H1 (cell line): ENCODE measurements at regions not wholly inside any gene's neighbourhood (a gene's known extent, or its start where the extent isn't known, plus 50 kb on each side); places are given as distances from the start of the nearest gene placed in this dataset.

Experiments
- KDM5A ChIP-seq: fragments of 200-600 bp; IDR thresholded peaks from 2 replicates; pipeline ENCODE4 v1.7.1; 2012; ENCODE audit warnings: mild to moderate bottlenecking, low read length, inconsistent platforms, mixed read lengths
- SP4 ChIP-seq: IDR thresholded peaks from 2 replicates; pipeline ENCODE4 v1.6.1; 2012; ENCODE audit warnings: low read length, inconsistent platforms
- SRF ChIP-seq: IDR thresholded peaks from 2 replicates; pipeline ENCODE4 v1.6.1; 2011; ENCODE audit warnings: mild to moderate bottlenecking, low read depth, low read length, moderate library complexity
- TF ChIP-seq, protein P1 (sequence below): IDR thresholded peaks from 2 replicates; pipeline ENCODE4 v1.6.1; 2011; ENCODE audit warnings: low read length, improper control_type of control experiment
- TF ChIP-seq, protein P2 (sequence below): IDR thresholded peaks from 2 replicates; pipeline ENCODE4 v1.6.1; 2012; ENCODE audit warnings: inconsistent platforms

DNA sequence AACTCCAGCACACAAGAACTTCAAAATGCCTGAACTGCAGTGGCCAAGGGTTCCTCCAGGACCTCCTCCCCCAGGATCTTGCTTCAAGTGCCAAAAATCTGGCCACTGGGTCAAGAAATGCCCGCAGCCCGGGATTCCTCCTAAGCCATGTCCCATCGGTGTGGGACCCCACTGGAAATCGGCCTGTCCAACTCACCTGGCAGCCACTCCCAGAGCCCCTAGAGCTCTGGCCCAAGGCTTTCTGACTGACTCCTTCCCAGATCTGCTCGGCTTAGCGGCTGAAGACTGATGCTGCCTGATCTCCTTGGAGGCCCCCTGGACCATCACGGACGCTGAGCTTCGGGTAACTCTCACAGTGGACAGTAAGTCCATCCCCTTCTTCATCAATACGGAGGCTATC, 306.4 kb downstream of the RBM43 start (continued):
- TF ChIP-seq KDM5A, result no peak
- TF ChIP-seq, protein P1, sequence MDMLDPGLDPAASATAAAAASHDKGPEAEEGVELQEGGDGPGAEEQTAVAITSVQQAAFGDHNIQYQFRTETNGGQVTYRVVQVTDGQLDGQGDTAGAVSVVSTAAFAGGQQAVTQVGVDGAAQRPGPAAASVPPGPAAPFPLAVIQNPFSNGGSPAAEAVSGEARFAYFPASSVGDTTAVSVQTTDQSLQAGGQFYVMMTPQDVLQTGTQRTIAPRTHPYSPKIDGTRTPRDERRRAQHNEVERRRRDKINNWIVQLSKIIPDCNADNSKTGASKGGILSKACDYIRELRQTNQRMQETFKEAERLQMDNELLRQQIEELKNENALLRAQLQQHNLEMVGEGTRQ, result no peak
- TF ChIP-seq, protein P2, sequence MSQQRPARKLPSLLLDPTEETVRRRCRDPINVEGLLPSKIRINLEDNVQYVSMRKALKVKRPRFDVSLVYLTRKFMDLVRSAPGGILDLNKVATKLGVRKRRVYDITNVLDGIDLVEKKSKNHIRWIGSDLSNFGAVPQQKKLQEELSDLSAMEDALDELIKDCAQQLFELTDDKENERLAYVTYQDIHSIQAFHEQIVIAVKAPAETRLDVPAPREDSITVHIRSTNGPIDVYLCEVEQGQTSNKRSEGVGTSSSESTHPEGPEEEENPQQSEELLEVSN, result no peak
- no peak for TF ChIP-seq SP4
- TF ChIP-seq SRF, result no peak
